NCI-H510A (cell line): ENCODE measurements at regions not wholly inside any gene's neighbourhood (a gene's known extent, or its start where the extent isn't known, plus 50 kb on each side); places are given as distances from the start of the nearest gene placed in this dataset.

Source experiments
- DNase-seq: peaks from one replicate; lab custom pipeline; 2025; lab: John Stamatoyannopoulos, UW

- no peak for DNase-seq
These were observed 138.1 kb upstream of the POM121L12 start for GRCh38 chr7:52897288-52897687.

- DNase-seq: no peak
These were observed 158.2 kb upstream of the POM121L12 start for GRCh38 chr7:52877240-52877639.

DNA sequence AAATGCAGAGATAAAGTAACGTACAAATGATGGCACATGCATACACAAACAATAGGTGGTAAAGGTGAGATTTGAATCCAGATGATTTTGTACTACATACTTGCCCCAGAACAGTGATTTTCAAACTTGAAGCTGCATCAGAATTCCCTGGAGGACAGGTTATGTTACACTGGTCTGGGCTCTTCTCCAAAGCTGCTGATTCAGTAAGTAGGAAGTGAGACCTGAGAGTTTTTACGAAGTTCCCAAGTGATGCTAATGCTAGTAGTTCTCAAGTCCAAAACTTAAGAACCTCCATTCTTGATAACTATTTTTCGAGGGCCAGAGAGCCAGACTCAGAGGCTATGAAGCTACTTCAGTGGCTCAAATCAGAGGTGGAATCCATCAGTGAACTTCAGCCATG lies 159.0 kb upstream of the POM121L12 start:
- no peak for DNase-seq

- no peak for DNase-seq
These were observed 171.8 kb upstream of the POM121L12 start for GRCh38 chr7:52863652-52864051.

DNA sequence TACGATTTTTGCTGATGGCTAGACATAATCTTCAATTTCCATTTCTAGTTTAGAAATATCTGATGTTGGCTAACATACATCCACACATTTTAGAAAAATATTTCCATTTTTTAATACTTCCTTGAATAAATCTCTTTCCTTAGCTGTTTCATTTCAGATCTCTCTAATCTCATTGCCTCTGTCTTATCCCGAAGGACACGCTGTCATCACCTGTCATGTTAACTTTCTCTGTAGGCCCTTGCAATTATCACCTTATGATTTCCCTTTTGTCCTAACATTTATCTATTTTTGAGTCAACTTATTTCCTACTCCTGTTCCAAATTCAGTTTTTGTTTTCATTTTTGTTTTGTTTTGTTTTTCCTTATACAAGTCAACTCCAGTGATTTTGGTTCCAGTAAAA lies 173.1 kb upstream of the POM121L12 start:
- no peak for DNase-seq

DNA sequence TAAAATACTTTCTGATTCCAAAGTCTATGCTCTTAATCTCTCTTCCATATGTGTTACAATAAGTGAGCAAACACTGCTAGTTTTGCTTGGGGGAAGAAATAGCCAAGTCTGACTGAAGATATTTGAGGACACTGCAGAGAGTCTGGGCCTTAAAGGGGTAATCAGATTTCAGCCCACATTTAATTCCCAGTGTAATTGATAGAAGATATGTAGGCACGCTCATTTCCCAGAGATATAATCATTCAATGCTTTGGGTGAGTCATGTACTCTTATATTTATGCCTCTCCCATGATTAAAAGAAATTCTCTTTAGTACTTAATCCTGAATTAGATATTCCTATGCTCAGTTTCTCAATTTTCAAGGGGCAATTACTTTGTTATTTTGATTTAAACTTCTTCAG lies 178.1 kb upstream of the POM121L12 start:
- DNase-seq: no peak

DNA sequence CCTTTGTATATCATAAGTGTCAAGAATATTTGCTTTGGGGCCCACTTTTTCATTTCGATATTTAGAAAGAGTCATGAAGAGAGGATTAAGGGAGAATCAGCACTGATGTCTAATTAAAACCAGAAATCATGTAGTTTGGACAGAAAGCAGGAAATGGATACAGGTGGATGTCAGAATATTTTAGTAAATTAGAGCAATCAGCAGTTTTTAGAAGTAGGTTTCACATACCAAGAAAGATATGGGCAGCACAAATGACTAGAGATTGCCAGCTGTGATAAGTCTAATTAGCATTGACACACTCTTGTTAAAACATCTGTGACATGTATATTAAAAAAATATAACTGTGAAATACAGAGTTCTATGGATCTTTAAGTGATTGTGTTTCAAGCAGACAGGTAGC lies 180.8 kb upstream of the POM121L12 start:
- DNase-seq: no peak

- no peak for DNase-seq
These were observed 183.9 kb upstream of the POM121L12 start for GRCh38 chr7:52851547-52851946.

DNA sequence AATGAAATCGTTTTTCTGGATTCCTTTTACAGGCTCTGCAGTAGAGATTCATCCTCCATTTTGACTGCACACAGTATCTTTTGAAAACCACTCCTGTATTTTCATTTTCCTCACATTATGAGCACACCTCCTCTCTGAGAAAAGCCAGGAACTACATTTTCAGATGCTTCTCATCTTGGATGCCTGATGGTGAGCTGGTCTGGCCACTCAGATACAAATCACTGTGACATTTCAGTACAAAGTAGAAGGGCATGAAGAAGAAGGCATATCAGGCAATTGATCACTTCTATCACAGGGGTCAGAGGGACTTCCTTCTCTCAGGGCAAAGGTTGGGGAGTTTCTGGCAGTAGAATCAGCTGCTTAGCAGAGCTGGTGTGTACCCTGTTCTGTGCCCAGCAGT lies 192.0 kb upstream of the POM121L12 start:
- DNase-seq: no peak

GRCh38 chr7:52842202-52842900 lies 193.1 kb upstream of the POM121L12 start:
- no peak for DNase-seq

DNA sequence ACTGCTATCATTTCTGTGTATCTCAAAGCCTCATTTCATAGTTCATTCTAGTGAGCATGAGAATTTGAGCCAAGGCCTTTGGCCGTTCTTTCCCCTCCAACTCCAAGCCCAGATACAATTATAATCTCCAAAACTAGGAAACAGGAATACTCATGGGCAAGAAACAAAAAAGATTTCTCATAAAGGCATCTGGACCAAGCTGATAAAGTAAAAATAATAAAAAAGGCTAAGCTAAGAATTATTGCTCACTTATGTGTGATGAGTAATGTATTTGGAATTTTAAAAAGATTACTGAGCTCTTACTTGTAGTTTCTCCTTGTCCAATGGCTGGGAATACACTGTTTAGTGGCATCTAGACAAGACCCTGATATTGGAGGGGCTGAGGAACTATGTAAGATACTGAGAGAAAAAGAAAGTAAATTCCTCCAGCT lies 196.4 kb upstream of the POM121L12 start:
- DNase-seq: no peak

GRCh38 chr7:52831321-52831720 lies 204.1 kb upstream of the POM121L12 start:
- DNase-seq: no peak

DNA sequence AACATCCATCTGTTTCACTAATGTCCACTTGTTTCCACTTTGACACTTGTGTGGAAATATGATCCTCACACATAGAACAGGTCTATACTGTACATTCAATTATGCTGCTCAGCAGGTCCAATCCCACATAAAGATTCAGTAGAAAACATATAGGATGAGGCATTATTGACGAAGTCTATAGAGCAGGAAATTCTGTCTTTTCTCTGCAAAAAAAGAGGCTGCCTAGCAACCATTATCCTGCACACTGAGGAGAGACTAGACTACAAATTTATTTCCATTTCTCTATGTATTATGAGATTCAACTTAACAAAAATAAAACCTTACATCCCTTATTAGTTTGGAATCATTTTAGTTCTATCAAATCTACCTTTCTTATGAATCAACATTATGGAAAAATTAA lies 204.6 kb upstream of the POM121L12 start:
- no peak for DNase-seq

DNA sequence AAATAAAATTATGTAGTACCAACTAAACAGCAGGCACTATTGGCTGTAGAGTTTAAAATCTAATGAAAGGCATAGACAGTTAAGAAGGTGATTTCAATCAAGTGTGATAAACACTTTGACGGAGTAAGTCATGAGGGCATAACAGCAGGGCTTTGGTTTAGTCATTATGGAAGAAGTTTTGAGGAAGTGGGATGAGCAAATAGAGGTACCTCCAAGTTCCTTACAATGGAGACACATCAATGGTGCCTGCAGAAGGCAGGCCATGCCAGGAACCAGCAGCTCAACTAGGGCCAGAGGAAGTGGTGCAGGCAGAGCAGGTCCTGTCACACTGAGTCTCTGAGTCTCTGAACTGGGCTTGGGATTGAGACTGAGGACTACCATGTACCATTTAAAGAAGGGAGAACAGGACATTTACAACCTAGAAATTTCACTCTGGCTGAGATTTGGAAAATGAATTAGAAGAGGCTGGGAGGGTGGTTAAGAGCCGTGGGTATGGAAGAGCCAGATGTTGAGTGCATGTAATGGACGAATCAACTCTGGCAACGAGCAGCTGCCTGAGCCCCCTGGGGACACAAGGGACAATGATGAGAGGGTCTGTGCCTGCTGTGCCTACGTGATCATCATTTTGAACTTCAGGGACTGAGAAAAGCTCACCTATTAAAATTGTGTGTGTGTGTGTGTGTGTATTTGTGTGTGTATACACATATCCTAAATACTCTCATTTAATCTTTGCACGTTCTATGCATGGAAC lies 208.7 kb upstream of the POM121L12 start:
- no peak for DNase-seq

GRCh38 chr7:52825611-52826010 lies 209.8 kb upstream of the POM121L12 start:
- no peak for DNase-seq

GRCh38 chr7:52811537-52811936 lies 223.9 kb upstream of the POM121L12 start:
- no peak for DNase-seq

DNA sequence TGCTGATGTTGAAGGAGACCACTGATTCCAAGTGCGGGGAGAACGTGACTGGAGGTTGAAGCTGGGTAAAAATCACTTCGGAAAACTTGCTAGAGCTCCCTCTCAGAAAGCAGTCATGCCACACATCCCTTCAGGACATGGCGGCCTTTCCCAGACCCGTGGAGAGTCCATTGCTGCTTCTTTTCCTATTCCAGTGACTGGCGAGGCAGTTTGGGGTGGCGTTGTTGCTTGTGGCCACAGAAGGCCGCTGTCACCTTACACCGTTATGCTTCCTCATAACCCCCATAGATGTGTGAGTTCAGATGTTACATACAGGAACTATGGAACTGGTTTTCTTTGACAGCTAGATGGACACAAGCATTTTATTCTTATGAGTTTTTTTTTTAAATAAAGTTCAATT lies 235.6 kb upstream of the POM121L12 start:
- DNase-seq: no peak

GRCh38 chr7:52797801-52798200 lies 237.6 kb upstream of the POM121L12 start:
- no peak for DNase-seq

GRCh38 chr7:52794621-52795020 lies 240.8 kb upstream of the POM121L12 start:
- no peak for DNase-seq

DNA sequence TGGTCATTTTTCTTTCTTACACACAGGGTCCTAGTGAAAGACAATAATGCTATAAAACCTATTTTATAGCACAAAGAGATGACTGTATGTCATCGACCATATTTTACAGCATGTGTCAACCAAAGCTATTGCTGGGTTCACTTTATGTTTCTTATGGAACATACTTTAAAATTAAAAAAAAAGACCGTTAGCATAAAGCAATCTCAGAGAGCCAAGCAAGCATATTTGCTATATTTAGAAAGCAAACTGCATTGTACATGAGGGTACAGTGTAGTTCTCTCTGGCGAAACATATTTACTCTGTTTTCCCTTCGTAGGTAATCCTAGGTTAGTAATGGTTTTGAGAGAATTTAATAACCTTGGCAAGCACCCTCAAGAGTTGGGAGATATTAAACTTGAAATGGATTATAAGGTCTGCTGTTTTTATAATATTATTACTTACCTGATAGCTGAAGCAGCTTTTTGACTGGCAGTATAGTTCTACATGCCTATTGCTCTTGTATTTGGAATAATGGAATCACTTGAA lies 244.2 kb upstream of the POM121L12 start:
- no peak for DNase-seq

DNA sequence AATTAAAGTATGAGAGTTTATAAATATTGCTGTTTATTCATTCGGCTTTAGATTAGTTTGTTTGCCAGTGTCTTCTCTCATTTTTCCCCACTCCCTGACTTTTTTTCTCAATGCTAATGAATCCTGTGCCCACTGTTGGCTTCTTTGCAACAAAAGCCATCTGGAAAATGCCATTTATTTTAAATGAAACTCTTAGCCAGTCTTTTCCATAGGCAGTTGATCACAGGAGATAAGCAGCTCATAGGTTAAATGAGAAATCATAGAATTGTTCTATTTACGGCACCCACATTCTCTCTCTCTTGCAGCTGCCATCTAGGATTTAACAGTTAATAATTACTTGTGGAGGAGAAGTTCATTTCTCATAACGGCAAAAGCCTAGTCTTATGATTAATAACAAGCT lies 249.3 kb upstream of the POM121L12 start:
- no peak for DNase-seq

DNA sequence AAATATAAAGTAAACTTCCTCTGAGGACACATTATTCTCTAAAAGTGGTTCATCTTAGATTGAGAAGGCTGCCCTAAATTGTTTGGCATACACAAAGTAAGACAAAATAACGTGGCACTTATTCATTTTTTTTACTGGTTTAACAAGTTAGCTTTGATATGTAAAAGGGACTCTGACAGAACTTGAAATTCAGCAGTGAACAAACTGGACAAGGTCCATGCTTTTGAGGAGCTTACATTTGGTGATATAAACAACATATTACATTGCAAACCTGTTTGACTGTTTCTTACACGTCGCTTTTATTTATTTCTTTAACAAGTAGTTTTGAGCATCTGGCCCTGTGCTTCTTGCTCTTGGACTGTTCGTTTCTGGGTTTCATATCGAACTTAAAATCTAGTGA lies 253.1 kb upstream of the POM121L12 start:
- no peak for DNase-seq

GRCh38 chr7:52781250-52781649 lies 254.2 kb upstream of the POM121L12 start:
- DNase-seq: no peak

DNA sequence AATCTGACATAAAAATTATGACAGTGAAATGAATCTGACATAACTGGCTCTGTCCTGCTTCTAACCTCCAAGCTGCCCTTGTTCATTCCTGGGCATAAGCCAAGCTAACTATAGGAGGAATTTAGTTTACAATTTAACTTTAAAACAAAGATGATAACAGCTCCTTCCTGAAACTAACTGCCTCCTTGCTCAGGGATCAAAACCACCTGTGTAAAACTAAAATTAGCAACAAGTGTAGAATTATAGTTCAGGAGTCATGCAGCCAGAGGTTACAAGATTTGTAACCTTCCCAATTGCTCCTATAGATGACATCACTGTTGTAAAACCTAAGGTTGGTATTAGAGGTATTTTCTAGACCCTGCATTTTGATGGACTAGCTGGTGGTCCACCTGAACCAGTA lies 256.4 kb upstream of the POM121L12 start:
- DNase-seq: no peak
